Testis (tissue), 2 donors: ENCODE measurements at regions not wholly inside any gene's neighbourhood (a gene's known extent, or its start where the extent isn't known, plus 50 kb on each side); places are given as distances from the start of the nearest gene placed in this dataset.

Experiments used
- POLR2A ChIP-seq: fragments of 450-650 bp; IDR thresholded peaks from one replicate; pipeline ENCODE4 v1.6.1; 2017; ENCODE audit warnings: antibody characterized with exemption, mild to moderate bottlenecking, moderate library complexity
- TF ChIP-seq, protein P1 (sequence below), 3 experiments: fragments of 450-650 bp in 2 of 3; fragments of 200-600 bp in 1 of 3; sonication (generic) in 1 of 3; IDR thresholded peaks; one replicate each; pipeline ENCODE4 v1.5.1; 2016 to 2019; ENCODE audit warnings: antibody characterized with exemption in 3 of 3, mild to moderate bottlenecking in 2 of 3, moderate library complexity in 1 of 3

- TF ChIP-seq, protein P1, sequence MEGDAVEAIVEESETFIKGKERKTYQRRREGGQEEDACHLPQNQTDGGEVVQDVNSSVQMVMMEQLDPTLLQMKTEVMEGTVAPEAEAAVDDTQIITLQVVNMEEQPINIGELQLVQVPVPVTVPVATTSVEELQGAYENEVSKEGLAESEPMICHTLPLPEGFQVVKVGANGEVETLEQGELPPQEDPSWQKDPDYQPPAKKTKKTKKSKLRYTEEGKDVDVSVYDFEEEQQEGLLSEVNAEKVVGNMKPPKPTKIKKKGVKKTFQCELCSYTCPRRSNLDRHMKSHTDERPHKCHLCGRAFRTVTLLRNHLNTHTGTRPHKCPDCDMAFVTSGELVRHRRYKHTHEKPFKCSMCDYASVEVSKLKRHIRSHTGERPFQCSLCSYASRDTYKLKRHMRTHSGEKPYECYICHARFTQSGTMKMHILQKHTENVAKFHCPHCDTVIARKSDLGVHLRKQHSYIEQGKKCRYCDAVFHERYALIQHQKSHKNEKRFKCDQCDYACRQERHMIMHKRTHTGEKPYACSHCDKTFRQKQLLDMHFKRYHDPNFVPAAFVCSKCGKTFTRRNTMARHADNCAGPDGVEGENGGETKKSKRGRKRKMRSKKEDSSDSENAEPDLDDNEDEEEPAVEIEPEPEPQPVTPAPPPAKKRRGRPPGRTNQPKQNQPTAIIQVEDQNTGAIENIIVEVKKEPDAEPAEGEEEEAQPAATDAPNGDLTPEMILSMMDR (IDR thresholded peaks at IDR 0.05), result no peak
- no peak for TF ChIP-seq POLR2A
Observed at GRCh38 chr2:160695402-160696086, 201.9 kb upstream of the RBMS1 start.
